Caco-2 (cell line): ENCODE measurements at regions not wholly inside any gene's neighbourhood (a gene's known extent, or its start where the extent isn't known, plus 50 kb on each side); places are given as distances from the start of the nearest gene placed in this dataset.

Experiments
- BruUV-seq: library from RNA; stranded (reverse); fragments of 400-500 nt; replicated peaks from 2 replicates; lab custom pipeline; 2021; lab: Mats Ljungman, UMichigan
- CTCF ChIA-PET: fragments of 300-600 bp; sonication (Branson Sonifier 250); formaldehyde crosslinking; loops from one replicate; lab custom pipeline; 2022; ENCODE audit warnings: antibody characterized with exemption; lab: Charles Lee
- POLR2A ChIA-PET: fragments of 300-600 bp; sonication (Branson Sonifier 250); formaldehyde crosslinking; loops from one replicate; lab custom pipeline; 2022; ENCODE audit warnings: antibody characterized with exemption; lab: Charles Lee
- DNase-seq, 2 experiments: peaks; one replicate each; pipeline versions ENCODE4 v3.0.0 to v3.0.0-alpha.2; 2020 to 2022
- H3K27me3 ChIP-seq: replicated peaks from 2 replicates; pipeline ENCODE4 v1.6.0; 2011; ENCODE audit warnings: low read length; ENCODE audit not compliant: control insufficient read depth, insufficient read depth
- H3K36me3 ChIP-seq: 2 replicates; pipeline ENCODE4 v1.5.1; 2011; ENCODE audit warnings: low read length; ENCODE audit not compliant: control insufficient read depth, insufficient read depth
- H3K4me1 ChIP-seq: fragments of 250-450 bp; sonication (Bioruptor Pico); 2 replicates; pipeline ENCODE4 v1.5.1; 2020; ENCODE audit warnings: mild to moderate bottlenecking
- H3K4me3 ChIP-seq: 2 replicates; pipeline ENCODE4 v1.5.1; 2011; ENCODE audit warnings: low read depth, mild to moderate bottlenecking, control low read depth, low read length
- H3K9me3 ChIP-seq: fragments of 250-450 bp; sonication (Bioruptor Pico); 2 replicates; pipeline ENCODE4 v1.5.1; 2020; ENCODE audit warnings: mild to moderate bottlenecking, moderate library complexity
- H3K27ac Mint-ChIP-seq: one replicate; pipeline ENCODE4 v1.8.0; 2022; ENCODE audit warnings: mixed read lengths; ENCODE audit not compliant: unreplicated experiment
- H3K27me3 Mint-ChIP-seq: one replicate; pipeline ENCODE4 v1.8.0; 2022; ENCODE audit warnings: mixed read lengths; ENCODE audit not compliant: insufficient read depth, unreplicated experiment
- H3K36me3 Mint-ChIP-seq: one replicate; pipeline ENCODE4 v1.8.0; 2022; ENCODE audit warnings: mild to moderate bottlenecking, mixed read lengths; ENCODE audit not compliant: insufficient read depth, unreplicated experiment
- H3K4me1 Mint-ChIP-seq: one replicate; pipeline ENCODE4 v1.8.0; 2022; ENCODE audit warnings: low read depth, mixed read lengths; ENCODE audit not compliant: unreplicated experiment
- H3K4me3 Mint-ChIP-seq: one replicate; pipeline ENCODE4 v1.8.0; 2022; ENCODE audit warnings: mild to moderate bottlenecking, moderate library complexity, mixed read lengths; ENCODE audit not compliant: unreplicated experiment
- H3K9me3 Mint-ChIP-seq: one replicate; pipeline ENCODE4 v1.8.0; 2022; ENCODE audit warnings: mixed read lengths; ENCODE audit not compliant: unreplicated experiment
- intact Hi-C: fragments of 100-400 bp; cut with micrococcal nuclease; formaldehyde crosslinking; loops from one replicate; pipeline ENCODE4 v1.10.0; 2022; ENCODE audit not compliant: unreplicated experiment
- TF ChIP-seq, protein P1 (sequence below), 2 experiments: fragments of 200-600 bp in 1 of 2; IDR thresholded peaks; 1 replicate in 1 of 2; 2 replicates in 1 of 2; pipeline versions ENCODE4 v1.5.1 to v1.8.0; 2011 to 2022; ENCODE audit warnings: antibody characterized with exemption in 1 of 2, control low read depth in 1 of 2, inconsistent platforms in 1 of 2, low read depth in 1 of 2, low read length in 1 of 2, mild to moderate bottlenecking in 1 of 2, moderate library complexity in 1 of 2; ENCODE audit not compliant: insufficient read depth in 1 of 2, severe bottlenecking in 1 of 2, unreplicated experiment in 1 of 2

- TF ChIP-seq, protein P1, sequence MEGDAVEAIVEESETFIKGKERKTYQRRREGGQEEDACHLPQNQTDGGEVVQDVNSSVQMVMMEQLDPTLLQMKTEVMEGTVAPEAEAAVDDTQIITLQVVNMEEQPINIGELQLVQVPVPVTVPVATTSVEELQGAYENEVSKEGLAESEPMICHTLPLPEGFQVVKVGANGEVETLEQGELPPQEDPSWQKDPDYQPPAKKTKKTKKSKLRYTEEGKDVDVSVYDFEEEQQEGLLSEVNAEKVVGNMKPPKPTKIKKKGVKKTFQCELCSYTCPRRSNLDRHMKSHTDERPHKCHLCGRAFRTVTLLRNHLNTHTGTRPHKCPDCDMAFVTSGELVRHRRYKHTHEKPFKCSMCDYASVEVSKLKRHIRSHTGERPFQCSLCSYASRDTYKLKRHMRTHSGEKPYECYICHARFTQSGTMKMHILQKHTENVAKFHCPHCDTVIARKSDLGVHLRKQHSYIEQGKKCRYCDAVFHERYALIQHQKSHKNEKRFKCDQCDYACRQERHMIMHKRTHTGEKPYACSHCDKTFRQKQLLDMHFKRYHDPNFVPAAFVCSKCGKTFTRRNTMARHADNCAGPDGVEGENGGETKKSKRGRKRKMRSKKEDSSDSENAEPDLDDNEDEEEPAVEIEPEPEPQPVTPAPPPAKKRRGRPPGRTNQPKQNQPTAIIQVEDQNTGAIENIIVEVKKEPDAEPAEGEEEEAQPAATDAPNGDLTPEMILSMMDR (IDR thresholded peaks at IDR 0.05; ENCODE audit: insufficient read depth in 1 of 2, low read depth in 1 of 2, low read length in 1 of 2, severe bottlenecking in 1 of 2, unreplicated experiment in 1 of 2) = no peak
- peaks cover 2% of the 10 kb centered on the region for H3K9me3 Mint-ChIP-seq
- H3K4me3 ChIP-seq = no peak overlapping the region
- H3K4me1 ChIP-seq = peaks cover 10% of the 10 kb centered on the region
- H3K36me3 ChIP-seq = no peaks in the 10 kb centered on the region
- no peaks in the 10 kb centered on the region for H3K9me3 ChIP-seq
- no peak overlapping the region for H3K4me3 Mint-ChIP-seq
- ChIA-PET POLR2A (no interaction called here), CTCF (no interaction called here)
- peaks cover 2% of the 10 kb centered on the region for H3K4me1 Mint-ChIP-seq
- intact Hi-C loops = no loop called here
- DNase-seq = no peak
- H3K27ac Mint-ChIP-seq = no peak overlapping the region
- H3K36me3 Mint-ChIP-seq = peaks cover 8% of the 10 kb centered on the region
- no peaks in the 10 kb centered on the region for H3K27me3 Mint-ChIP-seq
- H3K27me3 ChIP-seq = no peaks in the 10 kb centered on the region
- no TSS peak for BruUV-seq
Observed at GRCh38 chr5:135234666-135235401, 164.2 kb downstream of the MACROH2A1 start.

DNA sequence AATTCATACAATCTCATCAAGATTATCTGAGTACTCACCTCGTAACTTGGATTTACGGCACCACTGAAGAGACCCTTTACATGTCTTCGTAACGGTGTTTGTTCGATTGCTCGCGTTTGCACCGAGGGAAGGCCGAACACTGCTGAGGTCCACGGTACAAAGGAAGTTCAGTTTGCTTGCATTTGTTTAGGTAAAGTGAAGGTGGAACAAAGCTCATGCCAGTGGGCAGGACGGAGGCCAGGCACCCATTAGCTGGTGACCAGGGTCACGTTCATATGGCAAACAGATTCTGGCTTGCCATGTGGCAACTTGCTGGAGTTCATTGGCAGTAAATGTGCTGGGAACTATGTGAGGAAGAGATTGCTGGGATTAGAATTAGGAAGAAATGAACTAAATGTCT, 164.8 kb downstream of the MACROH2A1 start:
- CTCF ChIA-PET = no interaction called here
- H3K27ac Mint-ChIP-seq = no peak overlapping the region

DNA sequence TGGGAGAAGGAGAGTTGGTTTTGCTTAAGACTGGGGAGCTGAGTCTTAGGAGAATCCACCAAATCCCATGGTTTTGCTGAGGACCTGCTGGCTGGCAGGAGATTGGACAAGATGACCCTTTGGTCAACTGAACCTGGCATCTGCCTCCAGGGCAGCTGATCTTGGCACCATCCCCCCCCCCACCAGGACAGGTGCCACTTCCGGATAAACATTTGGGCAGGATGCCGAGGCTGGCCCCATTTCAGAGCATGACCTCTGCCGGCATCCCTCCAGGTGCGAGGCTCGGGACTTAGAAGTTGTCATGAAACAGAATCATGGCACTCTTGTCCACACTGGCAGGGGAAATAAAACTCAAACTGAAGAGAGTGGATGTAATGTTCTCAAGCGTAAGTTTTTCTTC, 165.6 kb downstream of the MACROH2A1 start:
- TF ChIP-seq, protein P1 (IDR thresholded peaks at IDR 0.05; ENCODE audit: insufficient read depth in 1 of 2, low read depth in 1 of 2, low read length in 1 of 2, severe bottlenecking in 1 of 2, unreplicated experiment in 1 of 2) = no peak
- POLR2A ChIA-PET = interaction anchor here (0.7 kb wide), 1 partner anchor 430 kb away, joined by 3 read pairs; no protein-coding TSS in a partner anchor
- H3K36me3 ChIP-seq = no peaks in the 10 kb centered on the region; the same call in 1 of the 2 replicates
- H3K4me1 Mint-ChIP-seq = peaks cover 8% of the 10 kb centered on the region
- H3K27me3 Mint-ChIP-seq = no peaks in the 10 kb centered on the region
- no peak overlapping the region for H3K4me3 Mint-ChIP-seq
- CTCF ChIA-PET = no interaction called here
- H3K9me3 Mint-ChIP-seq = peaks cover 9% of the 10 kb centered on the region
- H3K36me3 Mint-ChIP-seq = peaks cover 8% of the 10 kb centered on the region
- H3K27me3 ChIP-seq = no peaks in the 10 kb centered on the region
- H3K27ac Mint-ChIP-seq = no peak overlapping the region
- no peak overlapping the region for H3K4me3 ChIP-seq
- H3K9me3 ChIP-seq = peaks cover 13% of the 10 kb centered on the region; the same call in 1 of the 2 replicates
- intact Hi-C loops = no loop called here
- BruUV-seq = no TSS peak
- peaks cover 17% of the 10 kb centered on the region for H3K4me1 ChIP-seq
- DNase-seq = no peak

More for the DNA sequence above, 164.8 kb downstream of the MACROH2A1 start:
- POLR2A ChIA-PET = no interaction called here
- peaks cover 8% of the 10 kb centered on the region for H3K36me3 Mint-ChIP-seq
- peaks cover 16% of the 10 kb centered on the region for H3K4me1 ChIP-seq
- peaks cover 5% of the 10 kb centered on the region; the same call in 1 of the 2 replicates for H3K9me3 ChIP-seq
- no peaks in the 10 kb centered on the region; the same call in 1 of the 2 replicates for H3K36me3 ChIP-seq
- H3K9me3 Mint-ChIP-seq = peaks cover 8% of the 10 kb centered on the region
- TF ChIP-seq, protein P1 (IDR thresholded peaks at IDR 0.05; ENCODE audit: insufficient read depth in 1 of 2, low read depth in 1 of 2, low read length in 1 of 2, severe bottlenecking in 1 of 2, unreplicated experiment in 1 of 2) = no peak
- BruUV-seq = no TSS peak
- intact Hi-C loops = no loop called here
- no peaks in the 10 kb centered on the region for H3K27me3 Mint-ChIP-seq
- peaks cover 8% of the 10 kb centered on the region for H3K4me1 Mint-ChIP-seq
- no peak overlapping the region for H3K4me3 Mint-ChIP-seq
- peak in 1 of 2 experiments; percentile 14 for DNase-seq
- no peak overlapping the region for H3K4me3 ChIP-seq
- H3K27me3 ChIP-seq = no peaks in the 10 kb centered on the region
